ENCODE measurements at regions not wholly inside any gene's neighbourhood (a gene's known extent, or its start where the extent isn't known, plus 50 kb on each side); places are given as distances from the start of the nearest gene placed in this dataset.
"Not testable (repeated sequence)": the region's sequence is repeated elsewhere in the genome, so short reads cannot be mapped to it uniquely, and the experiment has no call there.

DNA sequence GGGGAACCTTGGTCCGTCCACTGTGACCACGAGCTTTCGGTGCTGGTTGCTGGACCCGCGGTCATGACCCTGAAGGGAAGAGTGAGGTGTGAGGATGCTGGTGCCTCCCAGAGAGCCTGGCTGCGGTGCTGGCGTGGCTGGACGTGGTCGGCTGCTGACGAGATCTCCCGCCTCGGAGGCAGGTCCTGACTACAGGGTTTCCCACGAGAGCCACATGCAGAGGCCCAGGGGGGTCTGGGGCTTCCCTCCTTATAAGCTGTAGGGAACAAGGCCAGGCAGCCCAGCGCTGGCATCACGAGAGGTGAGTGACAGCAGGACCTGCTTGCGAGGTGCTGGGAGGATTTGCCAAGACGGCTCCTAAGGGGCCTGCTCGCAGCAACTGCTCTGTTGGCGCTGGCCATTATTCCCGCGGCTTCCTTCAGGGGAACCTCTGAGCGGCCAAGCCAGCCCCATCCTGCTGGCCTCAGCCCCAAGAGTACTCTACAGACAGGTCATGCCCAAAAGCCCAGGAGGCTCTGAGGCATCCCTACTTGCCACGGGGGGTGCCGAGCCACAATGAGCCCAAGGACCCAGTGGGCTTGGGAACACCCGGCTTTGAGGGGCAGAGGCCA is 134.8 kb downstream of the FOXL1 start:
- no peak for DNase-seq (ENCODE audit: low read depth in 2 of 2)

DNA sequence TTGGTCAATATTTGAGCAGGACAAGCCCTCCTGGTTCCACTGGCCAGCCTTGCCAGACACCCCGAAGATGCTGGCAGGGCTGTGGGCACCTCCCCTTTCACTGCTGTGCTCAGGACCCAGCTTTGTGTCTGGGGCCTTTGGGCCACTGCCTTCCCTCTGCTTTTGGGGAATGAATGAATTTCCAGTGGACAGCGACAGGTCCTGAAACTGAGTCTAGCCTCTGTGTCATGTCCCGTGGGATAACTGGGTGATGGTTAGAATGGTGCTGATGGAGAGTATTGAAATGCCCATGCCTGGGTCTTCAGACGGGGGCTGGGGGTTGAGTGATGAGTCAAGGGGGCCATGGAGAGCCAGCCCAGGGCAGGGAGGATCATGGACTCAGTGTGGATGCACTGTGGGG is 135.8 kb downstream of the FOXL1 start:
- DNase-seq (ENCODE audit: low read depth in 2 of 2), result no peak

DNA sequence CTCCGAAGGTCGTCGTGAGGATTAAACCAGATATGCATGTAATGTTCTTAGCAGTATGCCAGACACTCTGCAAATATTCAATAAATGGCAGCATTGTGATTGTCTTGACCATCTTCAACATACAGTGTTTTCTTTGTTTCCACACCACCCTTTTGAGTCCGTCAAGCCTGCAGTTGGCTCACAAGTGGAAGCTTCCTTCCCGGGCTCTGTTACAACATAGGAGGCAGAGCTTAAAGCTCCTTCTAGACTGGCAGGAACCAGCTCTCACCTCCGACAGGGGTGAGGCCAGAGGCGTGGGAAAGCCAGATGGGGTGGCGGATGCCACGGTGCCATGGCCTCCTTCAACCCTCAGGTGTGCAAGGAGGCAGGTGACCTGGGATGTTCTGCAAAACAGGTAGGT is 138.3 kb downstream of the FOXL1 start:
- DNase-seq (ENCODE audit: low read depth in 2 of 2), result no peak

DNA sequence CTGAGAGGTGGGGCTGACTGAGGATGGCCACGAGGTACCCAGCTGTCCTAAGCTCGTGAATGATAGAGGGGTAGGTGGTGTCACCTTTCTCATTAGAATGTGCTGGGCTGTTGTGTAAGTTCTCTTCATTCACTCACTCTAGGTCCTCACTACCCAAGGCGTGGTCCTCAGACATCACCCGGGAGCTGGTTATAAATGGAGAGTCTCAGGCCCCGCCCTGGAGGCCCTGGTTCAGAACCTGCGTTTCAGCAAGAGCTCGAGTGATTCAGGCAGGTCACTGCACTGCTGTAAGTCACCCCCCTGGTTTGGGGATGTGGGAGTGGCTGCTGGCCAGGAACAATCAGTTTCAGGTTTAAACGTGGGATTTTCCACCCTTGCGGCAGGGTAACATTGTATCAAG is 139.8 kb downstream of the FOXL1 start:
- DNase-seq (ENCODE audit: low read depth in 2 of 2), result no peak

DNA sequence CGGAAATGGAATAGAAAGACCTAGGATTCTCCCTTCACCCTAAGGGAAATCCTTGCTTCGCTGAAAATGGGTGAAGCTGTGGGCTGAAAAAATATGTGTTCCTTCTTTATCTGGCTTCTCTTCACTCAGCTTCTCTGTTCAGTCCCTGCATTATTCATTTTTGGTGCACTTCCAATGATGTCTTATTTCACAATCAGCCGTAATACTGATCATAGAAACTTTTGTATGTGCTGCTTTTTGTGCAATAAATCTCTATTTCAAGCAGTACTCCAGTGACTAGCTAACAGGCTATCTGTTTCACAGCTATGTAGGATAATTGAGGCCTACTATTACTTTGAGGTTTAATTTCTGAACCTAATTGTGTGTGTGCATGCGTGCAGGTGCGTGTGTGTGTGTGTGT is 144.6 kb downstream of the FOXL1 start:
- peak; percentile 62 to 65 for DNase-seq (ENCODE audit: low read depth in 2 of 2)

DNA sequence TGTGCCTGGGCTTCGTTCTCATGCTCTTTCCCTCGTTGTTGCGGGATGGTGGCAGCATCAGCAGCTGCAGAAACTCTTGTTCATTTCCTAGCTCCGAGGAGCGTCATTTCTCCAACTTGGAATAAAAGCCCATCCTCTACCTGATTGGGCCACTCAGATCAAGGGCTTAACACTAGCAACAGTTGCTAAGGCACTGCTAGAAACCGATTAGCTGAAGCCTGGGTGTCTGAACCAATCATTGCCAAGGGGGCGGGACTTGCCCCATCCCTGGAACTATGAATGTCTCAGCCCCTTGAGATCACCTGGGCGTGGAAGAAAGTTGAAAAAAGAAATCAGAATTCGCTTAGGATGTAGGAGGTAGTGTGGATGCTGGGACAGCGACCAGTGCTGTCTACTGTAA is 145.3 kb downstream of the FOXL1 start:
- no peak for DNase-seq (ENCODE audit: low read depth in 2 of 2)

DNA sequence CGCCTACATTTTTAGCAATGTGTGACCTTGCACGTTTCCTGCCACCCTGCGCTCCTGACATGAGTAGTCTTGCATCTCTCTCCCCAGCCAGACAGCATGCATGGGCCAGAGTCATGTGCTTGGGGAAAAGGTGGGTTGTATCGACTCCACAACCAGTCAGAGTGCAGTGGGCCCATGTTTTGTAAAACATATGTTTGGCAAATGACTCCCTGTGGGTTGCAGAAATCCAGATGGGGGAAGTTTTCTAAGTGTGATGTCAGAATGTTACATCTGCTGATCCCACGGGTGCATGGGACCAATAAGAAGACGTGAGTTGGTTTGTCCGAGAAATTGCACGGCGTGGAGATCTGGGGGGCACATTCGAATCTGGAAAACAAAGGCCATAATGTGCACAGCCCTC is 147.1 kb downstream of the FOXL1 start:
- DNase-seq (ENCODE audit: low read depth in 2 of 2), result peak; percentile 33

DNA sequence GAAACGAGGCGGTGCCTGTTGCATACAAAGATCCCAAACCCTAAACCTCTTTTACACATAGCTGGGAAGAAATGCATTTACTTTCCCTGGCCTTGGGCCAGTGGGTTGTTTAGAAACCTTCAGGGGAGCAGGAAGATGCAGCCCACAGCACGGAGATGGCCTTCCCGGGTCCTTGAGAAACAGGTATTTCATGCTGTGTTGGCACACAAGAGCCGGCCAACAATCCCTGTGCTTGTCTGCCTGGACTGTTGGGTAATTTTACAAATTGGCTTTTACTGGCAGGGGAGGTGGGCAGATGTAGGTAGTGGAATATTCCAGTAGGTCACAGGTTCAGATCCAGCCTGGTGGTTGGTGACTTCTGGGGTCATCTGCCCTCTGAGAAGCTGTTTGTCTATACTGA is 148.0 kb downstream of the FOXL1 start:
- no peak for DNase-seq (ENCODE audit: low read depth in 2 of 2)

DNA sequence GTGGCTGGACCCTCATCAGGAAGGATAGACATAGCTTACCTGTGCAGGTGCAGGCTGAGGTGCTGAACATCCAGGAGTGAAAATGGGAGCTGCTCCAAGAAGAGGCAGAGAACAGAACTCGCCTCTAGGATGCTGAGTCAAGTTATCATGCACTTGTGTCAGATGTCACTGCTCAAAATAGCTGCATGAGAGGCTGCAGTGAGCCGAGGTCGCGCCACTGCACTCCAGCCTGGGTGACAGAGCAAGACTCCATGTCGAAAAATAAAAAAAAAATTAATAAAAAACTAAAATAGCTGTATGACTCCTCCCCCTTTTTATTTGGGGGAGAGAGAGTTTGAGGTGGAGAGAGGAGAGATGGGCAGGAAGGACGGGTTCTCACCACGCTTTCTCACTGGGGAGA is 148.8 kb downstream of the FOXL1 start:
- no peak for DNase-seq (ENCODE audit: low read depth in 2 of 2)

DNA sequence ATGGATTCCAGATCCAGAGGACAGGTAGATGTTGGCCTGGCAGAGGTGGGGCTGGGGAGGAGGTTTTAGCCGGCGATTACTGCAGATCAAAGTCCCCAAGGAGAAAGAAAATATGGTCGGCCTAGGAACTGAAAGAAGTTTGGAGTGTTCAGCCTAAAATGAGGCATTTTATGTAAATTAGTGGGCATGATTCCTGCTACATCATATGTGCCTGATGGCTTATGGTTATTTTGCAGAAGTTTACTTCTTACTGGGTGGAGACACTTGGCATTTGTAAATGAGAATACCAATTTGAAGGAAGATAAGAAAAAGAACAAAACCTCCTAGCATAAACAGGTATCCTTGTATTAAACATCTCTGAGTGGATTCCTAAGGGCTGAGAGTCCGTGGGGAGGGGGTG is 149.3 kb downstream of the FOXL1 start:
- no peak for DNase-seq (ENCODE audit: low read depth in 2 of 2)

DNA sequence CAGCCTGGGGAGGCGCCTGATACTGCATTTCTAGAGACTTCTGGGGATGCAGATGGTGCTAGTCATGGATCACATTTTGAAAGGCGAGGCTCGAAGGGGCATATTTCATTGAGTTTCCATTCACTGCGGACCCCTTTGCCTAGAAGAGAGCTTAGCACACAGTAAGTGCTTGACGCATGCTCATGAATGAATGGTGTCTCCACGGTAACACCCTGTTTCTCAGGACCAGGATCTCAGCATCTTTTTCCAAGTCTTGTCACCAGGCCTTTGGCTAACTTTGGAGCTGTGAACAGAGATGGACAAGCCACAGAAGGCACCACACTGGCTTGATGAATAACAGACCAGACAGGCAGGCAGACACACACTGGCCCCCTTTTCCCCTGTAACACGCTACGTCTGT is 151.3 kb downstream of the FOXL1 start:
- no peak for DNase-seq (ENCODE audit: low read depth in 2 of 2)

DNA sequence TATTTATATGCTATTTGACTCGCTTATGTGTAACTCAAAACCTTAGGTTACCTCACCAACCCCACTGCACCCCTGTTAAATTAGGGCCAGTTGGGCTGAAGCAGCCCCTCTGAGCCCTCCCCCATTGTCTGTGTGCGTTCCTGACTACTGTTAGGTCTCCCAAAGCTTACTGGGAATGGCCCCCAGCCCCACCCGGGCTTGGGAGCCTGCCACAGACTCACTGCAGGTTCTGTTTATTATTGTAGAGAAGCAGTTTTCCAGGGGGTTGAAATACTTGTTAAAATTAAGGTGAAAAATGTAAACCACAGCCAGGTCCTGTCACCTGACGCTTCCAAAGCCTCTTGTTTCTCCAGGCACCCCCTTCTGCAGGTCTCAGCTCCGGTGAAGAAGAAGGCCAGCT is 151.7 kb downstream of the FOXL1 start:
- DNase-seq (ENCODE audit: low read depth in 2 of 2), result no peak

DNA sequence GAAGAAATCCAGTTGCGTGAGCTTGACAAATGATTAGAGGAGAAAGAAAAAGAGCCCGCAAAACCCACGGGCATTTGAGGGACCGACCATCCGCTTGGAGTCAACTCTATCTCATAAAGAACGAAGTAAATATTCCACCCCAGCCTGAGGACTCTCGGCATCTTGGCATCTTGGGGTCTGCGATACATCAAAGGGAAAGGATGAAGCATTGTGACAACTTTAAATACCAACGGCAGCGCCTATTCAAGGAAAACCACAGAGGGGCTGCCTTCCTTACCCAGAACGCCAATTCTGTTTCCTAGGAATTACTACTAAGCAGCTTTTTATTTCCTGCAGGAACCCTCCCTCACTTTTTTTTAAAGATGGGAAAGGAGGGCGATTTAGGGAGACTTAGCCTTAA is 152.2 kb downstream of the FOXL1 start:
- DNase-seq (ENCODE audit: low read depth in 2 of 2), result no peak

DNA sequence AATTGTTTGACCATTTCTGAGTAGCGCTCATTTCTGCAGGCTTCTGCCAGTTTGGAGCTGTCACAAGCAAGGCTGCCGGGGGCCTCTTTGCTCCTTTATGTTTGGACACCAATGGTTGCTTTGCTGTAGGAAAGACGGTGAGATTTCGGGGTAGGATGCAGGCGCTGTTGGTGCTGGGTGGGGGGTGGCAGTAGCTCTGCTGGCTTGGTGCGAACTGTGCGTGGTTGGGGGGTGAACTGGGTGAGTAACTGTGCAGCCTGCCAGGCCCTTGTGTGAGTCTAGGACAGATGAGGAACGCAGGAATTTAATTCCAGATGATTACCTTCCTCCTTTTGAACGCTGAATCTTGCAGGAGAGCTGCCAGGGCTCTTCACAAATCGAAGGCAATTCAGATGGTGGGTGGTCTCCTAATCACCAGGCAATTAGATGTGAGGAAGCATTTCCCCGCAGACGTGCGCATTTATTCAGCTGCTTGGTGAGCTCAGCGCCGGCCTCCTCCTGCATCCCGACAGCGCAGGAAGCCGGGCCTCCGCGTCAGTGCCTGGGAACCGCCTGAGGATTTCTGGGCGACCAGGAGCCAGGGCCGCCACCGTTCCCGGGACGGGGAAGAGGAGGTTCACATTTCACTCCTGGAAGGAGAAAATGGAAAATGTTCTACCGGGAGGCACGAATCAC is 154.4 kb downstream of the FOXL1 start:
- no peak for DNase-seq (ENCODE audit: low read depth in 2 of 2)

DNA sequence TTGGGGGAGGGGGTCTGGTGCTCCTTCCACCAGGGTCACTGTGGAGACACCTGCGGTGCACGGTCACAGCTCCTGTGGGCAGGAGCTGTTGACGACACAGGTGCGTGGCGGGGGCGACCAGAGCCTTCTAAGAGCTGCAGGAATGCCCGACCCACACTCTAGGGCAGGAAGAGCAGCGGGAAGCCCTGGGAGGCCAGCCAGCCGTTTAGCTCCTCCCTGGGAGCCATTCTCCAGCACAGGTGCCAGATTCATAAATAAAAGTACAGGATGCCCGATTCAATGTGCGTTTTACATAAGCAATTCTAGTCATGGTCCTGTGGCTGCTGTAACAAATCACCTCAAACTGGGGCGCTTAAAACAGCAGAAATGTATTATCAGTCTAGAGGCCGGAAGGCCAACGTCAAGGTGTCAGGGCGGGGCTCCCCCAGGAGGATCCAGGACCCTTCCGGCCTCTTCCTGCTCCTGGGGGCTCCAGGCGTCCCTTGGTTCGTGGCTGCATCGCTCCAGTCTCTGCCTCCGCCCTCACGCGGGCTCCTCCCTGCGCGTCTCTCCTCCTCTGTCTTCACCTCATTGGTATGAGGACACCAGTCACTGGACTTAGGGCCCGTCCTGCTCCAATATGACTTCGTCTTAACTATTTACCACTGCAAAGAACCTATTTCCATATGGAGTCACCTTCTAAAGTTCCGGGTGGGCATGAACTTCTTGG is 155.4 kb downstream of the FOXL1 start:
- DNase-seq (ENCODE audit: low read depth in 2 of 2), result no peak

DNA sequence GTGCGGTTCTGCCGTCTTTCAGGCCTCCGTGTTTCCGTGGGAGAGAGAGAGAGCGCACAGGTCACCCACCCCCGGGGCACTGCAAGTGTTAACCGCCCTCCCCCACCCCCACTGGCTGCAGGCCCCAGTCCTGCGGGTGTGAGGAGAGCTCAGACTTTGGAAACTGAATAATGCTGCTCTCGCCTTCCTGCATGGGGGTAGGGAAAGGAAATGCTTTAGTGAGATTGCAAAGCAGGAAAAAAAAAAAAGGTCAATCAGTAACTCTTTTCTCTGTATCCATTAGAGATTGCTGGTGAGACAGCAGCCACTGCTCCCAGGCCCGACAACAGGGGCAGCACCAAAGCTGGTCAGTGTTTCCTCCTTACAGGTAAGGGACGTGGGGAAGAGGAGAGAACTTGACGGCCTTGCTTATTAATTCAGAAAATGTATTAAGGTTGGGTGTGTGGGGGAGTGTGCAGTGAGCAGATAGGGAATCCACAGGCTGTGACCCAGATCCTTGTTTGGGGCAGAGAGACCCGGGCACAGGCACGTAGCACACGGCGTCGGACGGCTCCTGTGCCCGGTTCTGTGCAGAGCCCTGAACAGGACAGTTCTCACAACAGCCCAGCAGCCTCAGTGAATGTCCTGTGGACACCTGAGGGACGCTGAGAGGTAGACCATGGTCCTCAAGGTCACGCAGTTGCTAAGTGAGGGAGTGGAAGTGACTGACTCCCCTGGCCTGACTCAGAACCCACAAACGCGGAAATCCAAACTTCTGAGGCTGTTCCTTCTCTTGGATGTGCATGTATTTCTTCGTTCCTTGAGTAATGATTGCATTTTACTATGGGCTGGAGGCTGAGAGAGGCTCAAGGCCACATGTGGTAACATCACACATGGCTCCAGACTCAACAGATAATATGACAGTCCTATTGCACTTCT is 156.5 kb downstream of the FOXL1 start:
- no peak for DNase-seq (ENCODE audit: low read depth in 2 of 2)

DNA sequence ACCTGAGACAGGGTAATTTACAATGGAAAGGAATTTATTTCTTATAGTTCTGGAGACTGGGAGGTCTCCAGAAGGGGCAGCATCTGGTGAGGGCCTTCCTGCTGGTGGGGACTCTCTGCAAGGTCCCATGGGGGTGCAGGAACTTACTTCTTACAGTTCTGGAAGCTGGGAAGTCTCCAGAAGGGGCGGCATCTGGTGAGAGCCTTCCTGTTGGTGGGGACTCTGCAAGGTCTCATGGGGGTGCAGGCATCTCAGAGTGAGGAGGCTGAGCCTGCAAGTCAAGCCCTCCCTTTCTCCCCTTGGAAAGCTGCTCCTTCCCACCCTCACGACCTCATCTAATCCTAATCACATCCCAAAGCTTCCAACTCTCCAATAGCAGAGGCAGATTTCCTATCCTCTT is 157.4 kb downstream of the FOXL1 start:
- DNase-seq (ENCODE audit: low read depth in 2 of 2), result no peak

DNA sequence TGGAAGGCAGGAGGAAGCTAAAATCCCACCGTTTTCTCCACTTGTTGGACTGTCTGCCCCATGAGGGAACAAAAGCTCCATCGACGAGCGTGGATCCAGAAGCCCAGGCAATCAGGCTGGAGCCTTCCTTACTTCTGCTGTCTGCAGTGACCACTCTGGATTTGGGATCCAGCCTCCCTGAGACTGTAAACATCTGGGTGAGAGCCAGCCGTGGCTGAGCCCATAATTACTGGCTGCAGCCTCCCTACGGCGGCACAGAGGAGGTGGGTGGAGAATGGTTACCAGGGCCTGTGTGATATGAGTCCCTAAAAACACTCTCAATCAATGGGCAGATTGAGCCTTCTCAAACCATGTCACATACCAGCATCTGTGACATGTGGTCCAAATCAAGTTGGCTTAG is 158.2 kb downstream of the FOXL1 start:
- DNase-seq (ENCODE audit: low read depth in 2 of 2), result no peak

DNA sequence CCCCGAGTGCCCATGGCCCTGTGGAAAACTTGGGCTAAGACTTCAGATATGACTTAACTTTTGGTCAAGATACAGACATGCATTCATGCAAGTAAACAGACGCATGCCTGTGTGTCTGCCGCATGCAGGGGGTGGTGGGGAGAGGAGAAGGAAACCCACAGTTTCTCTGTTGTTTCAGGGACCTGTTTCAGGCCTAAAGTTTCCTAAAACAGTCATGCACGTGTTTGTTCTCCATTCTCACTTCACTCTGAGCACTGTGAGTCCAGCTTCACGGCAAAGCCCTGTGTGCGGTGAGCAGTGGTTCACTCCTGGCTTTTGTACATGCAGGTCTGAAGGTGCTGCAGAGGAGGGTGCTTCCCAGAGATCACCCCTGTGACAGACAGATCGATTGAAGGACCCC is 158.7 kb downstream of the FOXL1 start:
- no peak for DNase-seq (ENCODE audit: low read depth in 2 of 2)

DNA sequence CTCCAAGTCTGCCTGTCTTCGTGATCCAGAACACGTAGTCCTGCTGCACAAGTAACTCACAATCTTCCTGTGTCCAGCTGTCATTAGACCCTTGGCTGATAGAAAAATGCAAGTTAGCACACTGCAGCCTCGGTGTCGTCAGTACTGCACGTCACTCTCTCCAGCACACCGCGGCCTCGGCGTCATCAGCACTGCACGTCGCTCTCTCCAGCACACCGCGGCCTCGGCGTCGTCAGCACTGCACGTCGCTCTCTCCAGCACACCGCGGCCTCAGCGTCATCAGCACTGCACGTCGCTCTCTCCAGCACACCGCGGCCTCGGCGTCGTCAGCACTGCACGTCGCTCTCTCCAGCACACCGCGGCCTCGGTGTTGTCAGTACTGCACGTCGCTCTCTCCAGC is 160.0 kb downstream of the FOXL1 start:
- not testable (repeated sequence) for DNase-seq (ENCODE audit: low read depth in 2 of 2)

DNA sequence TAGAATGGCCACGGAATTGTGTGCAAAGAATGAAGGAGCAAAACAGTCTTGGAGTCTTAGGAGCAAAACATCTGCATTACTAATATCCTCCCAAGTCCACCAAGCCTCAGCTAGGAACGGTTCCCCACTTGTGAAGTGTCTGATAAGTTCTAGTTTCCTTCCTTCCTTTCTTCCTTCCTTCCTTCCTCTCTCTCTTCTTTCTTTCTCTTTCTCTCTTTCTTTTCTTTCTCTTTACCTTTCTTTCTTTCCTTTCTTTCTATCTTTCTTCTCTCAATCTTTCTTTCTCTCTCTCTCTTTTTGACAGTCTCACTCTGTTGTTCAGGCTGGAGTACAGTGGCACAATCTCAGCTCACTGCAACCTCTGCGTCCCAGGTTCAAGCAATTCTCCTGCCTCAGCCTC is 160.8 kb downstream of the FOXL1 start:
- no peak for DNase-seq (ENCODE audit: low read depth in 2 of 2)

DNA sequence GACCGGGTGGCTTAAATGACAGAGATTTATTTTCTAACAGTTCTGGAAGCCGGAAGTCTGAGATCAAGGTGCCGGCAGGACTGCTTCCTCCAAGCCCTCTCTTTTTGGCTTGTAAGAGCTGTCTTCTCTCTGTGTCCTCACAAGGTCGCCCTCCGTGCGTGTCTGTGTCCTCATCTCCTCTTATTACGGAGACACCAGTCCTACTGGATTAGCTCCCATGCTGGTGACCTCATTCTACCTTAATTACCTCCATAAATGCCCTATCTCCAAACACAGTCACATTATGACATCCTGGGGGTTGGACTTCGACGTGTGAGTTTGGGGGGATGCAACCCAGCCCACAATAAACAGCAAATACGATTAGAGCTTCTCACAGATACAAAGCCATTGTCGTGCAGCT is 161.5 kb downstream of the FOXL1 start:
- no peak for DNase-seq (ENCODE audit: low read depth in 2 of 2)
